ENCODE measurements at regions not wholly inside any gene's neighbourhood (a gene's known extent, or its start where the extent isn't known, plus 50 kb on each side); places are given as distances from the start of the nearest gene placed in this dataset.

DNA sequence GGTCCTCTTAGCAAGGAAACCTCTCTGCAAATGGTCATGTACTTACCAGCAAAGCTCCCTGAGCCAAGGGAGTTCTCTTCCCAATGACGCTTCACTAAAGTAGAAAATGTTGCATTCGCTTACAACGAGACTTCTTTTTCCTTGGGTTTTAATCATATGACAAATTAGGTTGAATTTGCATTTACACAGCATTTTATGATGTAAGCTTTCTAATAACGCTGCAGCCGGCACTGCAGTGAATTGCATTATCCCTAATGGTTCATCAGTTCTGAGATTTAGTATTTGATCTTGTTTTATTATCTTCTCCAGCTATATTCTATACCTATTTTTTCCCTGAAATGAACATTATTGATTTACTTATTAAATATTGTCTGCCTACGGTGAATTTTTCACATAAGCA, 339.3 kb upstream of the PFKP start:
- no peak for DNase-seq (ENCODE audit: extremely low read depth, low read depth)

DNA sequence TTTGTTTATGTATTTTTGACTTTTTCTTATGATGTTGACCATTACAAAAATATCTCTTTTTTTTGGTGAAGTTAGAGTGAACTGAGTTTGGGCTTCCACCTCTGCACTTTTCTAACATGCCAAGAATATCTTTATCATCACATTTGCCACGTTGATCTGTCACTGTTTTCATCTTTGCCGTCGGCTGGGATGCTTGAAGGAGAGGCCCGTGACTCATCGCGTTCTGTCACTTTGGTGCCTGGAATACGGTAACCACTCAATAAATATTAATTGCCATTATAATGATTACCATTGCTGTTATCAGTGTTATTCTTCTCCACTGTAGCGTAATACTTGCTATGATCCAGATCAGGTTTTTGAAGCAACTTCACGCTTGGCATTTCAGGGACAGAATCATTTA, 350.8 kb upstream of the PFKP start:
- TF ChIP-seq, protein P1, sequence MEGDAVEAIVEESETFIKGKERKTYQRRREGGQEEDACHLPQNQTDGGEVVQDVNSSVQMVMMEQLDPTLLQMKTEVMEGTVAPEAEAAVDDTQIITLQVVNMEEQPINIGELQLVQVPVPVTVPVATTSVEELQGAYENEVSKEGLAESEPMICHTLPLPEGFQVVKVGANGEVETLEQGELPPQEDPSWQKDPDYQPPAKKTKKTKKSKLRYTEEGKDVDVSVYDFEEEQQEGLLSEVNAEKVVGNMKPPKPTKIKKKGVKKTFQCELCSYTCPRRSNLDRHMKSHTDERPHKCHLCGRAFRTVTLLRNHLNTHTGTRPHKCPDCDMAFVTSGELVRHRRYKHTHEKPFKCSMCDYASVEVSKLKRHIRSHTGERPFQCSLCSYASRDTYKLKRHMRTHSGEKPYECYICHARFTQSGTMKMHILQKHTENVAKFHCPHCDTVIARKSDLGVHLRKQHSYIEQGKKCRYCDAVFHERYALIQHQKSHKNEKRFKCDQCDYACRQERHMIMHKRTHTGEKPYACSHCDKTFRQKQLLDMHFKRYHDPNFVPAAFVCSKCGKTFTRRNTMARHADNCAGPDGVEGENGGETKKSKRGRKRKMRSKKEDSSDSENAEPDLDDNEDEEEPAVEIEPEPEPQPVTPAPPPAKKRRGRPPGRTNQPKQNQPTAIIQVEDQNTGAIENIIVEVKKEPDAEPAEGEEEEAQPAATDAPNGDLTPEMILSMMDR (IDR thresholded peaks at IDR 0.05; ENCODE audit: low read depth, low read length, missing control alignments): no peak
- H3K4me3 ChIP-seq (replicated peaks; ENCODE audit: low read depth, low read length): no peak overlapping the region

More for the DNA sequence above, 339.3 kb upstream of the PFKP start:
- TF ChIP-seq, protein P1 (IDR thresholded peaks at IDR 0.05; ENCODE audit: low read depth, low read length, missing control alignments): no peak
- H3K4me3 ChIP-seq (replicated peaks; ENCODE audit: low read depth, low read length): no peak overlapping the region

DNA sequence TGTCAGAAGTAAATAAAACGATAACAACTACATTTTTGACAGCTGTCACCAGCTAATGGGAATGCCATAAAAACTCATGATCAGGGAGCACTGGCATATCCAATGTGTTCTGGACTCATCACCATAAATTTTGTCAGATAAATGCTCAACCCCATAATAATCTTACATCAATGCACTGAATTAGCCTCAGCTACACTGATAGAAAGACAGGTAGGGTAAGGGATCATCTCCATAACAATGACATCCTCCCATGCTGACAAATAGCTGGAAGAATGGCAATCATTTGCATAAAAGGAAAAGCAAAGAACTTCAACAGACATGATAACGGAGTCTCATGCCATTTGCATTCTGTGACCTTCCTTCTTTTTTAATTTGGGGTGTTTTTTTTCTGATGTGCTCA, 352.8 kb upstream of the PFKP start:
- TF ChIP-seq, protein P1 (IDR thresholded peaks at IDR 0.05; ENCODE audit: low read depth, low read length, missing control alignments): no peak
- DNase-seq (ENCODE audit: extremely low read depth, low read depth): no peak
- H3K4me3 ChIP-seq (replicated peaks; ENCODE audit: low read depth, low read length): no peak overlapping the region

More for the DNA sequence above, 350.8 kb upstream of the PFKP start:
- no peak for DNase-seq (ENCODE audit: extremely low read depth, low read depth)

DNA sequence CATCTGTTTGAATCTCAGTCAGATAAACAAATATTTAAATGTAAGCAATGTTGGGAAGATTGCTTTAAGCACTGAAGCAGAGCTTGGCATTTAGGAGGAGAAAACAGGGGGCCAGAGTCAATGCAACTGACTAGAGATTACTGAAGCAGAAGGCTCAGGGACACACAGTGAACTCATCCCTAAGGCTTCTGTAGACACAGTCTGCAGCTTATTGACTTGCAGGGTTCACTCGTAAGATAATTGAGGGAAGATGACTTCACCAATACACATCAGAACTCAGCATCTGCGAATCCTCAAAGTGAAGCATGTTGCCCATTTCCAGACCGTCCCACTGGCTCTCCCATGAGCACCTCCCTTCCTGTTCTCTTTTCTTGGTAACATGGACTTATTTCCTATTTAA, 363.4 kb upstream of the PFKP start:
- TF ChIP-seq, protein P1 (IDR thresholded peaks at IDR 0.05; ENCODE audit: low read depth, low read length, missing control alignments): no peak
- DNase-seq (ENCODE audit: extremely low read depth, low read depth): no peak
- H3K4me3 ChIP-seq (replicated peaks; ENCODE audit: low read depth, low read length): no peak overlapping the region

DNA sequence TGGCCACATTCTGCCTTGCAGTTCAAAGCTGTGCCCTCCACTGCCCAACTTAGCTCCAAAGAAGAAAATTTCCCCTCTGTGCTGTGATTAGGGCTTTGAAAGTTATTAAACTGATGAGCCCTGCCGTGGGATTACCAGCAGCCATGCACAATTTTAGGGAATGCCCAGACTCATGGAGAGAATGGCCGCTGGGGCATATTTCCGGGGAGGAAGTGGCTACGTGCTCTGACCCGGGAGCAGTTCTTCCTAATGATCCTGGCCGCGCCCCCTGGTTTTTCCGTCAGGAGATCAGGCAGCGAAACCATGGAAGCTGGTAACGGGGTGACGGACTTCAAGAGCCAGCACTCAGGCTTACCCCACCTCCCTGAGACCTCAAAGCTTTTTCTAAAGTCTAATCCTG, 365.5 kb upstream of the PFKP start:
- TF ChIP-seq, protein P1 (IDR thresholded peaks at IDR 0.05; ENCODE audit: low read depth, low read length, missing control alignments): no peak
- H3K4me3 ChIP-seq (replicated peaks; ENCODE audit: low read depth, low read length): no peak overlapping the region
- no peak for DNase-seq (ENCODE audit: extremely low read depth, low read depth)

DNA sequence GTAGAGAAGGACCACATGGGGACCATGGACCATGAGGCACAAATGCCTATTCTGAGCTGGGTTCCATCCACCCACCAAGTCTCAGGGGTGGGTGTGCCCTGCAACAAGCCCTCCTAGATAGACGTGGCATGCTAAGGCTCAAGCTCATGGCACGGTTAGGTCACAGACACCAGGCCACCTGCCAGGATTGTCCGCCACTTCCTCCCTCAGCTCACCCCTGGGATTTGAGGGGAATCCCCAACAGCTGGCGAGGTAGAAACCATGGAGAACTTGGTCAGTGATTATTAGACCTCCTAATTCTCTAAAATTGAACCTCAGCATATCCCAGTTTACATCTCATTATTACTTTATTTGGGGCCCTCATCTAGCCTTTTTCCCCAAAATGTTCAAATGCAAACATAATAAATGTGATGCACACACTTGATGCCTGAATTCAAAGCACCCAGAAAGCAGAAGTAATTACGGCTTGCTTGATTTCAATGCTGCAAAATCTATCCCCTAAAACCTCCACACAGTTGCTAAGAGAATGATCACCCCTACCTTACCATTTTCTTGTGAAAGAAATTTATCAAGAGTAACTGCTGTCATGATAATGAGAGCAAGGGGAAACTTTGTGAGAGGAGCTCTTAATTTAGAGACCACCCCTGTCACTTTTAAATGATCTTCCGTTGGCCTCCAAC, 366.6 kb upstream of the PFKP start:
- DNase-seq (ENCODE audit: extremely low read depth, low read depth): no peak
- H3K4me3 ChIP-seq (replicated peaks; ENCODE audit: low read depth, low read length): no peak overlapping the region
- TF ChIP-seq, protein P1 (IDR thresholded peaks at IDR 0.05; ENCODE audit: low read depth, low read length, missing control alignments): no peak

DNA sequence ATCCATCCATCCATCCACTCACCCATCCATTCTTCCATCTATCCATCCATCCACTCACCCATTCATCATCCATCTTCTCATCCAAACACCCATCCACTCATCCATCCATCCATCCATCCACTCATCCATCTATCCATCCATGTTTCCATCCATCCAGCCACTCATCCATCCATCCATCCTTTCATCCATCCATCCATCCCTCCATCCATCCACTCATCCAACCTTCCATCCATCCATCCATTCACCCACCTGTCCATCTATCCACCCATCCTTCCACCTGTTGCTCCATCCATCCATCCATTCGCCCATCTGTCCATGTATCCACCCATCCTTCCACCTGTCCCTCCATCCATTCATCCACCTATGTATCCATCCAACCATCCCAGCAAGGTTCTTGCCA, 378.4 kb upstream of the PFKP start:
- TF ChIP-seq, protein P1 (IDR thresholded peaks at IDR 0.05; ENCODE audit: low read depth, low read length, missing control alignments): no peak
- DNase-seq (ENCODE audit: extremely low read depth, low read depth): no peak
- no peak overlapping the region for H3K4me3 ChIP-seq (replicated peaks; ENCODE audit: low read depth, low read length)

Data from HFF-Myc (cell line).